GM12878 (cell line): ENCODE measurements at regions not wholly inside any gene's neighbourhood (a gene's known extent, or its start where the extent isn't known, plus 50 kb on each side); places are given as distances from the start of the nearest gene placed in this dataset.

ENCODE experiments used
- ATAC-seq: fragments of 200-7000 bp; cut with Tn5 transposase; 3 replicates; pipeline ENCODE4 v1.9.1; 2020; ENCODE audit warnings: mild to moderate bottlenecking, moderate library complexity
- BruUV-seq: library from RNA; stranded (reverse); fragments of 400-500 nt; replicated peaks from 2 replicates; lab custom pipeline; 2021; lab: Mats Ljungman, UMichigan
- CTCF ChIA-PET: fragments of 300-600 bp; sonication (Branson Sonifier 250); formaldehyde crosslinking; extraction: SDS; loops from one replicate; lab custom pipeline; 2021; ENCODE audit warnings: inconsistent platforms; lab: Yijun Ruan, JAX
- POLR2A ChIA-PET: fragments of 350-600 bp; formaldehyde crosslinking; extraction: SDS; loops from one replicate; lab custom pipeline; 2021; ENCODE audit warnings: inconsistent platforms; lab: Charles Lee
- RAD21 ChIA-PET: fragments of 300-600 bp; sonication (Branson Sonifier 250); formaldehyde crosslinking; loops from one replicate; lab custom pipeline; 2023; ENCODE audit warnings: antibody characterized with exemption; ENCODE audit not compliant: unreplicated experiment; lab: Charles Lee
- SMC1A ChIA-PET: fragments of 300-600 bp; sonication (Branson Sonifier 250); formaldehyde crosslinking; loops from one replicate; lab custom pipeline; 2023; ENCODE audit not compliant: unreplicated experiment, uncharacterized antibody; lab: Charles Lee
- DNase-seq: peaks from one replicate; pipeline ENCODE4 v3.0.0-alpha.2; 2011; ENCODE audit warnings: low read depth, low spot score
- FAIRE-seq: peaks from 3 replicates; lab custom pipeline; 2011; peaks lifted over from hg19 to GRCh38; lab: Jason Lieb, UNC
- H2AFZ ChIP-seq: 2 replicates; pipeline ENCODE4 v1.6.0; 2011; ENCODE audit warnings: low read depth, low read length, control low read depth; ENCODE audit not compliant: control insufficient read depth
- H3K27ac ChIP-seq: 2 replicates; pipeline ENCODE4 v1.5.1; 2011; ENCODE audit warnings: control low read depth; ENCODE audit not compliant: control insufficient read depth, insufficient read depth
- H3K27me3 ChIP-seq, 2 experiments: replicated peaks in 1 of 2; 2 replicates each; pipeline versions ENCODE4 v1.6.0 to v1.6.1; 2011; ENCODE audit warnings: low read length in 1 of 2; ENCODE audit not compliant: control insufficient read depth in 2 of 2, insufficient read depth in 2 of 2
- H3K36me3 ChIP-seq, 2 experiments: 2 replicates each; pipeline ENCODE4 v1.5.1; 2011; ENCODE audit warnings: low read length in 1 of 2; ENCODE audit not compliant: control insufficient read depth in 2 of 2, insufficient read depth in 2 of 2
- H3K4me1 ChIP-seq: 2 replicates; pipeline ENCODE4 v1.6.1; 2011; ENCODE audit warnings: mild to moderate bottlenecking, low read length, moderate library complexity, mixed read lengths; ENCODE audit not compliant: control insufficient read depth, insufficient read depth
- H3K4me2 ChIP-seq: 2 replicates; pipeline ENCODE4 v1.6.0; 2011; ENCODE audit warnings: control low read depth; ENCODE audit not compliant: control insufficient read depth, insufficient read depth
- H3K4me3 ChIP-seq: fragments of 200-600 bp; sonication (generic); 2 replicates; pipeline ENCODE4 v1.5.1; 2016
- H3K79me2 ChIP-seq: 2 replicates; pipeline ENCODE4 v1.6.0; 2011; ENCODE audit warnings: low read length; ENCODE audit not compliant: control insufficient read depth, insufficient read depth
- H3K9ac ChIP-seq: 2 replicates; pipeline ENCODE4 v1.8.0; 2011; ENCODE audit warnings: low read length, control low read depth, mixed read lengths; ENCODE audit not compliant: control insufficient read depth, insufficient read depth
- H3K9me3 ChIP-seq: replicated peaks from 3 replicates; pipeline ENCODE4 v1.5.1; 2011; ENCODE audit warnings: mild to moderate bottlenecking, low read length; ENCODE audit not compliant: control insufficient read depth, insufficient read depth
- H4K20me1 ChIP-seq: 2 replicates; pipeline ENCODE4 v1.6.0; 2011; ENCODE audit not compliant: control insufficient read depth, insufficient read depth
- BACH1 ChIP-seq: fragments of 450-650 bp; IDR thresholded peaks from 2 replicates; pipeline ENCODE4 v1.6.1; 2017; ENCODE audit warnings: mild to moderate bottlenecking, borderline replicate concordance
- CEBPB ChIP-seq, 2 experiments: fragments of 150-350 bp in 1 of 2; IDR thresholded peaks; 2 replicates each; pipeline ENCODE4 v1.6.1; 2012 to 2014; ENCODE audit warnings: low read depth in 2 of 2, low read length in 2 of 2, borderline replicate concordance in 1 of 2, inconsistent platforms in 1 of 2
- JUNB ChIP-seq: IDR thresholded peaks from 2 replicates; pipeline ENCODE4 v1.6.1; 2016; ENCODE audit warnings: antibody characterized with exemption, mild to moderate bottlenecking
- NFIC ChIP-seq: IDR thresholded peaks from 2 replicates; pipeline ENCODE4 v1.6.1; 2012; ENCODE audit warnings: low read depth, mild to moderate bottlenecking, inconsistent platforms, low read length, moderate library complexity
- PAX5 ChIP-seq: IDR thresholded peaks from 2 replicates; pipeline ENCODE4 v1.6.1; 2011; ENCODE audit warnings: low read depth, low read length, borderline replicate concordance
- RFX5 ChIP-seq: IDR thresholded peaks from 2 replicates; pipeline ENCODE4 v1.6.1; 2011; ENCODE audit warnings: low read depth, low read length, improper control_type of control experiment
- SMAD1 ChIP-seq: fragments of 450-650 bp; IDR thresholded peaks from 2 replicates; pipeline ENCODE4 v1.6.1; 2018; ENCODE audit warnings: mild to moderate bottlenecking, low read depth; ENCODE audit not compliant: partially characterized antibody
- SMAD5 ChIP-seq: IDR thresholded peaks from 2 replicates; pipeline ENCODE4 v1.6.1; 2016; ENCODE audit warnings: antibody characterized with exemption, low read depth
- SMARCA5 ChIP-seq: fragments of 450-650 bp; IDR thresholded peaks from 2 replicates; pipeline ENCODE4 v1.6.1; 2017; ENCODE audit warnings: mild to moderate bottlenecking
- ZBTB11 ChIP-seq: fragments of 450-650 bp; formaldehyde crosslinking; IDR thresholded peaks from 2 replicates; pipeline ENCODE4 v1.5.0; 2022; ENCODE audit warnings: mild to moderate bottlenecking, missing genetic modification characterization
- ZBTB33 ChIP-seq: fragments of 450-650 bp; IDR thresholded peaks from 2 replicates; pipeline ENCODE4 v1.6.1; 2017; ENCODE audit warnings: mild to moderate bottlenecking
- ZNF24 ChIP-seq: fragments of 450-650 bp; IDR thresholded peaks from 2 replicates; pipeline ENCODE4 v1.6.1; 2017; ENCODE audit warnings: antibody characterized with exemption, mild to moderate bottlenecking
- WGBS: methylation state at CpG from one replicate; pipeline ENCODE4 v1.1.6; 2016; ENCODE audit warnings: low lambda C conversion rate; ENCODE audit not compliant: insufficient replicate concordance, insufficient coverage; ENCODE audit errors: missing lambda C conversion rate; 5-methylcytosine and 5-hydroxymethylcytosine counted together
- in situ Hi-C: fragments of 300-500 bp; cut with MboI; formaldehyde crosslinking; loops from 9 replicates; pipeline ENCODE4 v1.14.3; 2018; ENCODE audit warnings: mixed read lengths
- intact Hi-C: fragments of 100-400 bp; cut with micrococcal nuclease; formaldehyde crosslinking; loops from one replicate; pipeline ENCODE4 v1.14.2; 2022; ENCODE audit not compliant: unreplicated experiment

- no peak for ATAC-seq
- POLR2A ChIA-PET: no interaction called here
Observed at GRCh38 chr7:15856311-15856710, 169.8 kb upstream of the MEOX2 start.

GRCh38 chr7:15855525-15856109, 169.1 kb upstream of the MEOX2 start:
- no peak for ATAC-seq
- ChIA-PET RAD21 (no interaction called here), SMC1A (no interaction called here), POLR2A (no interaction called here), CTCF (no interaction called here)
- H3K9ac ChIP-seq: no peak overlapping the region
- in situ Hi-C loops: no loop called here
- no peak for DNase-seq
- H3K27me3 ChIP-seq: no peaks in the 10 kb centered on the region
- no peaks in the 10 kb centered on the region for H3K36me3 ChIP-seq
- no peaks in the 10 kb centered on the region for H3K9me3 ChIP-seq
- intact Hi-C loops: no loop called here
- H3K4me2 ChIP-seq: no peak overlapping the region
- H4K20me1 ChIP-seq: no peaks in the 10 kb centered on the region
- no peak overlapping the region for H2AFZ ChIP-seq
- no peaks in the 10 kb centered on the region for H3K4me1 ChIP-seq
- no peak overlapping the region for H3K27ac ChIP-seq
- no peaks in the 10 kb centered on the region for H3K79me2 ChIP-seq
- no TSS peak for BruUV-seq
- WGBS: 64% methylated on average over 6 of the region's 6 CpGs
- no peak for FAIRE-seq
- H3K4me3 ChIP-seq: no peak overlapping the region
- TF ChIP-seq PAX5 (no peak), RFX5 (no peak), SMARCA5 (no peak), ZBTB11 (CRISPR knock-in tag) (no peak), NFIC (no peak), JUNB (no peak), SMAD5 (no peak), CEBPB (IDR thresholded peaks at IDR 0.05; ENCODE audit: borderline replicate concordance in 1 of 2, low read depth in 2 of 2, low read length in 2 of 2) (no peak), ZNF24 (no peak), BACH1 (no peak), SMAD1 (no peak)

More at GRCh38 chr7:15856311-15856710, 169.8 kb upstream of the MEOX2 start:
- H3K9me3 ChIP-seq: no peaks in the 10 kb centered on the region
- RAD21 ChIA-PET: no interaction called here
- FAIRE-seq: no peak
- H3K27me3 ChIP-seq: no peaks in the 10 kb centered on the region
- DNase-seq: no peak
- H3K4me2 ChIP-seq: no peak overlapping the region
- H3K4me1 ChIP-seq: no peaks in the 10 kb centered on the region
- in situ Hi-C loops: no loop called here
- no peak for TF ChIP-seq ZBTB33
- H3K9ac ChIP-seq: no peak overlapping the region
- no peak overlapping the region for H3K4me3 ChIP-seq
- H3K27ac ChIP-seq: no peak overlapping the region
- H3K36me3 ChIP-seq: no peaks in the 10 kb centered on the region
- no peak overlapping the region for H2AFZ ChIP-seq
- SMC1A ChIA-PET: interaction anchor here (0.6 kb wide), 1 partner anchor 780 kb away, joined by 3 read pairs; no protein-coding TSS in a partner anchor
- intact Hi-C loops: no loop called here
- H4K20me1 ChIP-seq: no peaks in the 10 kb centered on the region
- BruUV-seq: no TSS peak
- CTCF ChIA-PET: no interaction called here
- no peaks in the 10 kb centered on the region for H3K79me2 ChIP-seq
